GM12891 (cell line): ENCODE measurements at regions not wholly inside any gene's neighbourhood (a gene's known extent, or its start where the extent isn't known, plus 50 kb on each side); places are given as distances from the start of the nearest gene placed in this dataset.

Experiments used
- PAX5 ChIP-seq: IDR thresholded peaks from 2 replicates; pipeline ENCODE4 v1.6.1; 2011; ENCODE audit warnings: low read length, moderate library complexity, mild to moderate bottlenecking; ENCODE audit not compliant: insufficient read depth, severe bottlenecking
- POLR2A ChIP-seq: IDR thresholded peaks from 2 replicates; pipeline ENCODE4 v1.6.1; 2011; ENCODE audit warnings: low read depth, low read length, control low read depth
- POLR2AphosphoS5 ChIP-seq: IDR thresholded peaks from 2 replicates; pipeline ENCODE4 v1.6.1; 2011; ENCODE audit warnings: low read depth, low read length, control low read depth
- POU2F2 ChIP-seq: IDR thresholded peaks from 2 replicates; pipeline ENCODE4 v1.6.1; 2011; ENCODE audit warnings: low read depth, mild to moderate bottlenecking, control low read depth, low read length, moderate library complexity
- SPI1 ChIP-seq: IDR thresholded peaks from 2 replicates; pipeline ENCODE4 v1.6.1; 2011; ENCODE audit warnings: low read depth, low read length, control low read depth
- TAF1 ChIP-seq: IDR thresholded peaks from 2 replicates; pipeline ENCODE4 v1.6.1; 2011; ENCODE audit warnings: low read depth, low read length, control low read depth

- TF ChIP-seq POLR2A = no peak
- TF ChIP-seq TAF1 = no peak
- TF ChIP-seq POLR2AphosphoS5 = no peak
- TF ChIP-seq SPI1 = no peak
- TF ChIP-seq PAX5 = no peak
- no peak for TF ChIP-seq POU2F2
These were observed 256.3 kb upstream of the KCNH8 start for GRCh38 chr3:18892047-18892446.
